Epidermal melanocyte (primary cell): ENCODE measurements at regions not wholly inside any gene's neighbourhood (a gene's known extent, or its start where the extent isn't known, plus 50 kb on each side); places are given as distances from the start of the nearest gene placed in this dataset.
"Not testable (repeated sequence)": the region's sequence is repeated elsewhere in the genome, so short reads cannot be mapped to it uniquely, and the experiment has no call there.

Experiments
- DNase-seq: peaks from one replicate; pipeline ENCODE4 v3.0.0; 2011; ENCODE audit warnings: low spot score; ENCODE audit not compliant: insufficient read length

DNA sequence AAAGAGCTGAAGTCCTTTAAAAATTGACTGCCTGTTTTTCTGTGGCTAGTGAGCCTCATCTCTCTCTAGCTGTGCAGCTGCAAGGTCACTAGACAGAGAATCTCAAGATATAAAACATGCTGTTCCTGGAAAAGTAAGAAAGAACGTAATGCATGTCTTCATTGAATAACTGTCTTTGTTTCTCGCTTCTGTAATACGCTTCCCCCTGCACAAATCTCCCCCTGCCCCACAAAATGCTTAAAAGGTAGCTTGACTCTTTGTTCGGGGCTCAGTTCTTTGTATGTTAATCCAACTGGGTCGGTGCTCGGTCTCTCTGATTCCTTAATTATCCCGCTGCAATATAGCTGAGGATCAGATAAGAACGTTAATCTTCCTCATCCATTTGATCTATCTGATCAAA is 1495.9 kb upstream of the DDX18 start:
- not testable (repeated sequence) for DNase-seq

DNA sequence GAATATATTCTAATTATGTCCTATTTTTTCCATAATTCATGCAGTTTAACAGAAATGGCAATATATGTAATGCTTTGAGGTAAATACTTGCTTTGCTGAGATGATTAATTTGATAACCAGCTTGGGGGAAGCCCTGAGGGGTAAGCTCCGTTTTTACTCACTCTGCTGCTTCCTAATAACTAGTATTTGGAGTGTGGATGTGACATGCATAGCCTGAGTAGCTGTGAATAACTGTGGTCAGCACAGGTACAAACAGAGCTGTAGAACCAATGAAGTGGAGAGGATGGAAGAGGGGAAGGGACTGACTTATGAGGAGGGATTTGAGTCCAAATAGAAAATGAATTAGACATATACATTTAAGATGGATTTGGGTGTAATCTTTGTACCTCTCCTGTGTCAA is 1495.5 kb upstream of the DDX18 start:
- no peak for DNase-seq

DNA sequence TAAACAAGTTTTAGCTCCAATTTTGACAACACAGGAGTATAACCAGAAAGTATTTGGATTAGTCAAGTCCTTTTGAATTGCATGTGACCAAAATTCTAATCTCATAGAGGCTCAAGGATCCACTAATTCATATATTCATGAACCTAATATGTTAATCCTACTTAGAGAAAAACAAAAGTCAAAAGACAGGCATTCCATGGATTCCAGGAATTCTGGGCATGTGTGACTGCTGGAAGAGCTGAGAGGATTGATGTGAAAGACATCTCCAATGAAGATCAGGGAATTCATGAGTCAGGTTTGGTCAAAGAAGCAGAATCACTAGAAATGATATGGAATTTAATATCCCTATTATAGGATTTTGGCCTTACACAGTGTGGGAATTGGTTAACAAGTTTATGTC is 1494.6 kb upstream of the DDX18 start:
- no peak for DNase-seq

DNA sequence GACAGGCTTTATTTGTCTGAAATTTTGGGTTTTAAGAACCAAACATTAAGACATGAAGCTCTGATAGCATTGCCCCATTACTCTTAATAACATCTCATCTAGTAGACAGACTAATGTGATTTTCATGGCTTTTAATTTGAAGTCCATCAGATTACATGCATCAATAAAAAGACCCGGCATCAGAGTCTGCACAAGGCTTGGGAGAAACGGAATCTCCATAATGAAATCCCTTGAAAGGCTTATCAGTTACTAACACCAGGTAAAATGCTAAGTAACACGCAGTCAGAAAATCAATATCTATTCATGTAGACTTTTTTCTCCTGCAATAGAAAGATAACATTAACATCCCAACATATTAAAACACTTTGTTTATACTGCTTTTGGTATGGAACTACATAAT is 1485.2 kb upstream of the DDX18 start:
- no peak for DNase-seq

DNA sequence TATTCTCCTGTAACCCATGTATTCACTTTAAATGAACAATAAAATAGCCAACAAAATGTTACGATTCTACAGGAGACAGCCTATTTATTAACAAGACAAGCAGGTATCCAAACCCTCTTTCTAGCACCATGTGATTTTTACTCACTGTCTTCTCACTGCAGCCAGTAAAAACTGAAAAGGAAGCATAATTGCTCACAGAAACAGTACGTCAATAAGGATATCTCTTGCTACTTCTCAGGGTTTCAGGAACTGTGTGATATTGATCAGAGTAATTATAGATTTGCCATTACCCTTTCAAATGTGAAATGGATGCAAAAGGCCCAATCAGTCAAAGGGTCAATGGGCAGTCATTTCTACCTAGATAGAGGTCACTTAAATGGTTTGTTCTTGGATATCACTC is 1473.8 kb upstream of the DDX18 start:
- DNase-seq = no peak

DNA sequence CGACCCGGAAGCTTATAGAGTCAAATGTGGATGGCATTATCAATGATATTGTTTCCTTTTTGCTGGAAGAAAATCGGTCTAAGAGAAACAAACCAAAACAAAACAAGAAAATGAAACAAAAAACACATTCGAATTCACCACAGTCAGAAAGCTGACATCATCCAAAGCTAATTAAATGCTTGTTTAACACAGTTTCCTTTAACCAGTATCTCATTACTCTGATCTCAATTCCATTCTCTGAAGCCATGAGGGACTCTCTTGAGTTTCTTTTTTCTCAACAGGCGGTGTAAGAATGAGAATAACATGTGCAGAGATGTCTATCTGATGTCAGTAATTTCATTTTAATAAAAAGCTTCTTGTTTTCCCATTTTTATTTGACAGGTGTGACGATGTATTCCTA is 1448.3 kb upstream of the DDX18 start:
- no peak for DNase-seq

DNA sequence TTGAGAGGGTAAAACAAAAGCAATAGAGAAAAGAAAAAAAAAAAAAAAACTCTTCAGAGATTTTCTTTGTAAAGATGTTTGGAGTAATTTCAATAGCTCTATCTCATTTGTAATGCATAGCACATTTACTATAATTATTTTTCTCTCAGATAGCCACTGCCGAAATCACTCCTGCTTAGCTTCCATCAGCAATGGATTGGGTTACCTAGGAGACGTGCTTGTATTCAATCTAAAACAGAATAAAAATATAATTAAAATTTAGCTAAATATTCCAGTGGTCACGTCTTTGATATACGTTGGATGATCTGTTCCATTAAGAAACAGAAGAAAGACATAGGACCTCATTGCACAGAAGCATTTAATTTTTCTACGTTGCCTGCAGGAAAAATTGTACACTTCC is 1435.7 kb upstream of the DDX18 start:
- no peak for DNase-seq

DNA sequence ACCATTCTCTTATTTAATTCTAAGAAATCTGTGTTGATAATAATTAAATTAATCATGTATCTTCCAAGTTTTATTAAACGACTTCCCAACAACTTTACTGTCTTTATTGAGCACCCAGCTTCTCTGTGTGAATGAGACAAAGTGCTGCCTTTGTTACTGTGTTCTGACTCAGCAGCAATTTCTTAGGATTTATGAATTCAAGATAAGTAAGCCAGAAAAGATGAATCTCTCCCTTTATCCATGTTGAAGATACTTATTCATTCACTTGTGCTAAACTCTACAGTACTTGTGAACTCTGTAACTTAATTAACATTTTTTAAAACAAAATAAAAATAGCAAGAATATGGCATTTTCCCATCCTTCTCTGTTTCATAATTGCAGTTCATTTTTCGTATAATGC is 1403.3 kb upstream of the DDX18 start:
- DNase-seq = no peak

DNA sequence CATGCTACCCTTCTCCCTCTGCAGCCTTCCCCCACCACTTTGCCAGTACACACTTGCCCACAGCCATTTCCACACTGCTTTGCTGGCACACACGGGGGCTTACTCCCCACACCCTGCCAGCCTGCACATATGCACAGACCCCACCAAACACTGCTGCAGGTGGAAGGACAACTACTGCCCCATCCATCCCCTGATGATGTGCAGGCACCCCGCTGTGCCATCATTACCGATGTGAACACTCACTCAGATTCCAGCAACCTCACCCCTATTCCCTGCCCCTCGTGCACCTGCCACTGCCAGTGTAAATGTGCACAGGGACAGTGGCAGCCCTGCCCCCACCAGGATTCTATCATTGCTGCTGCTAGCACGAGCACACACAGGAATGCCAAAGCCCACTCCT is 1400.8 kb upstream of the DDX18 start:
- DNase-seq = no peak

DNA sequence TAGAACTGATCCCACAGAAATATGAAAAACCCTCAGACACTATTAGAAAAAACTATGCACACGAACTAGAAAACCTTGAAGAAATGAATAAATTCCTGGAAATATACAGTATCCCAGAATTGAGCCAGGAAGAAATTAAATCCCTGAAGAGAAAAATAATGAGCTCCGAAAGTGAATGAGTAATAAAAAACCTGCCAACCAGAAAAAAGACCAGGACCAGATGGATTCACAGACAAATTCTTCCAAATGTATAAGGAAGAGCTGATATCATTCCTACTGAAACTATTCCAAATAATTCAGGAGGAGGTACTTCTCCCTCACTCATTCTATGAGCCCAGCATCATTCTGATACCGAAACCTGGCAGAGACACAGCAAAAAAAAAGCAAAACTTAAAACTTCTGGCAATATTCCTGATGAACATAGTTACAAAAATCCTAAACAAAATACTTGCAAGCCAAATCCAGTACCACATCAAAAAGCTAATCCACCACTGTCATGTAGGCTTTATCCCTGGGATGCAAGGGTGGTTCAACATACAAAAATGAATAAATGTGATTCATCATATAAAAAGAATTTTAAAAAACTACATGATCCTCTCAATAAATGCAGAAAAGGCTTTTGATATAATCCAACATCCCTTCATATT is 1397.6 kb upstream of the DDX18 start:
- DNase-seq = no peak

DNA sequence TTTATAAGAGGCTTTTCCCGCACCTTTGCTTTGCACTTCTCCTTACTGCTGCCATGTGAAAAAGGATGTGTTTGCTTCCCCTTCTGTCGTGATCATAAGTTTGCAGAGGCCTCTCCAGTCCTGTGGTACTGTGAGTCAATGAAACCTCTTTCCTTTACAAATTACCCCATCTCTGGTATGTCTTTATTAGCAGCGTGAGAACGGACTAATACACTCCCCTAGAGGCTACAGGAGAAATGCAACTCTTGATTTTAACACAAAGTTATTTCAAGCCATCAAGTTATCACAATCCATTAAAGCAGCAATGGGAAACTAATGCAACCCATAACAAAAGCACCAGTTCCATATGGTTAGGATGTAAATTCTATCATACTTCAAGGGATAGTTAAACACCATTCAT is 1378.8 kb upstream of the DDX18 start:
- DNase-seq = no peak

DNA sequence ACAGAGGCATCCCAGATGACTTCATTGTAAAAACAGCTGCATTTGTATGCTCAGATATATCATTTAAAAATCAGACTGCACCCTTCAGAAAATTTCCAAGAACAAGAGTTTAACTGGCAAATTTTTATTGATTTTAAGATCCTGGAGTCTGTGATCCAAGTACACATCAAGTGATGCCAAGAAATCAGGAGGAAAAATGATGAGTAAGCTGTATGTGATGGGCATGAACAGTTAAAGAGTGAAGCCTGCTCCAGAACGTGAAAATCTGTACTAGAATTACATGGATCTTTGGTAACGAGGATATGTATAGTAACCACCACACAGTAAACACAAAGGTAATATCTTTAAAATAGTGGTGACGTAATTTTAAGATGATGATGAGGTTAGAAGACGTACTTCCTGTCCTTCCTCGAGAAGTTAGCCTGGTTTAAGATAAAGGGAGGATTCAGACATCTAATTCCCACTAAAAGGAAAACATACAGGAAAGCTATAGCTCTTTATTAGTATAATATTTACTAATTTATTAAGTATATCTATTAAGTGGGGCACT is 1374.3 kb upstream of the DDX18 start:
- no peak for DNase-seq

DNA sequence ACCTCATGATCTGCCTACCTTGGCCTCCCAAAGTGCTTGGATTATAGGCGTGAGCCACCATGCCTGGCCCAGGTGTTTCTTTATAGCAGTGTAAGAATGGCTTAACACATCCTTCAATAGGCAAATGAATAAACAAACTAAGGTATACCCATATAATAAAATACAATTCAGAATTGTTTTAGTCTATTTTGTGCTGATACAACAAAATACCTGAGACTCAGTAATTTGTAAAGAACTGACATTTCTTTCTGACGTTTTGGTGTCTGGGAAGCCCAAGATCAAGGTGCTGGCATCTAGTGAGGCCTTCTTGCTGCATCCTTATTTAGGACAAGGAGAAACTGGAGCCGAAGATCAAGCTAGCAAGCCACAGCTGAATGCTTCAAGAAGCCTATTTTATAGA is 1372.1 kb upstream of the DDX18 start:
- DNase-seq = no peak

DNA sequence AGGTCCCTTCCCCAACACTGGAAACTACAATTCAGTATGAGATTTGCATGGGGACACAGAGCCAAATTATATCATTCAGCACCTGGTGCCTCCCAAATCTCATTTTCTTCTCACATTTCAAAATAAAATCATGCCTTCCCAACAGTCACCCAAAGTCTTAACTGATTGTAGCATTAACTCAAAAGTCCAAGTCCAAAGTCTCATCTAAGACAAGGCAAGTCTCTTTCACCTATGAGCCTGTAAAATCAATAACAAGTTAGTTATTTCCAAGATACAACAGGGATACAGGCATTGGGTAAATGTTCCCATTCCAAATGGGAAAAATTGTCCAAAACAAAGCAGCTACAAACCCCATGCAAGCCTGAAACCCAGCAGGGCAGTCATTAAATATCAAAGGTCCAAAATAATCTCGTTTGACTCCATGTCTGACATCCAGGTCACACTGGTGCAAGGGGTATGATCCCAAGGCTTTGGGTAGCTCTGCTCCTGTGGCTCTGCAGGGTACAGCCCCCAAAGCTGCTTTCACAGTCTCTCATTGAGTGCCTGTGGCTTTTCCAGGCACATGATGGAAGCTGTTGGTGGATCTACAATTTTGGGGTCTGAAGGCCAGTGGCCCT is 1370.1 kb upstream of the DDX18 start:
- no peak for DNase-seq

DNA sequence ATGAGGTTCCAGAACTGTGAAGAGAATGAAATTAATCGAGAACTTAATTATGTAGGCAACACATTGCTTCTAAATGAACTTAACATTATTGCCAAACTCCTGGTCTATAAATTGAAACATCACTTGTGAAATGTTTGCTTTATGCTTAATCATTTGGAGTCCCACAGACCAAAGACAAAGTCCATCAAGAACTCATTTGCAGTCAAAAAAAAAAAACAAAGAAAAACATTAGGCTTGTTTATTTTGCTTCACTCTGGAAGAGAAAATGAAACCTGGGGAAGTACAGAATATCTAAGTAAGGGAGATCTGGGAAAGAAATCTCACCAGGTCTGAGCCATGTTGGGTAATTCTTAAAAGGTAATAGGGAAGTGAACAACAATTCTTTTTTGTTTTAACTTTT is 1363.5 kb upstream of the DDX18 start:
- DNase-seq = no peak

DNA sequence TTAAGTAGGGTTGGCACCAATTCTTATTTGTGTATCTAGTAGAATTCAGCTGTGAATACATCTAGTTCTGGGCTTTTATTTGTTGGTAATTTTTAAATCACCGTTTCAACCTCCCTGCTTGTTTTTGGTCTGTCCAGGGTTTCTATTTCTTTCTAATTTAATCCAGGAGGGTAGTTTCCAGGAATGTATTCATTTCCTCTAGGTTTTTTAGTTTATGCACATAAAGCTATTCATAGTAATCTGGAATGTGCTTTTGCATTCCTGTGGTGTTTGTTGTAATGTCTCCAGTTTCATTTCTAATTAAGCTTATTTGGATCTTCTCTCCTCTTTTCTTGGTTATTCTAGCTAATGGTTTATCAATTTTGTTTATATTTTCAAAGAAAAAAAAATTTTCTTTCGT is 1361.8 kb upstream of the DDX18 start:
- DNase-seq = no peak

DNA sequence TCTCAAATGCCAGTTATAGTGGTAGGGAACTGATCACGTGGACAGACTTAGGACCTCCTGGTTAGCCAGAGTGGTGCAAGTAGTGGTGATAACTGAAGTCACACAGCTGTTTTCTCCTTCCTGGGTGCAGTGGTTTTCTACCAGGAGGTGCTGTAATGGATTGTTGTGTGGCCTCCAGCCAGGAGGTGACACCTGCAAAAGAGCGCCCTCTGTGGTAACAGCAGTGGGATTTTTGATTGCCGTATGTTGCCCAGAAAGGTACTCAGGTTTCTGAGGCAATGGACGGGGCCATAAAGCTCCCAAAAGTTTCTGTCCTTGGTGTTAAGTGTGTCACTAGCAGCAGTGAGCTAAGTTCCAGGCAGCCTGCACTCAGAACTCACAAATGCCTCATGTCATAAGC is 1358.1 kb upstream of the DDX18 start:
- no peak for DNase-seq

DNA sequence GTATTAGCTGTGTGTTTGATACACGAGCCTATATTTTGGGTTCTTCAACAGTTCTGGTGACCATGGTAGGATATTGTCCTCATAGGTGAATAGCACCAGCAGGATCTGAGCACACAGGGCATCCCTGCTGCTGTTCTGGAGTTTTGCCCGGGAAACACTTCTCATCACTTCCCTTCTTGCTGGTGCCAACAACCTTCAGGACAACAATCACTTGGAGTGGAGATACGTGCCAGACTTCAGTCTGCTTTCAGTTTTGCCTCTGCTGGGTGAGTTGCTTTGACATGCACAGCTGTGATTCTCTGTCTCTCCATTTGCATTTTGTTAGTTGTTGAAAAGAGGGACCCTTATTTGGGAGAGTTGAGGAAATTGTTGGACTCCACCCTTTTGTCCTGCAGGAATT is 1347.2 kb upstream of the DDX18 start:
- DNase-seq = no peak

DNA sequence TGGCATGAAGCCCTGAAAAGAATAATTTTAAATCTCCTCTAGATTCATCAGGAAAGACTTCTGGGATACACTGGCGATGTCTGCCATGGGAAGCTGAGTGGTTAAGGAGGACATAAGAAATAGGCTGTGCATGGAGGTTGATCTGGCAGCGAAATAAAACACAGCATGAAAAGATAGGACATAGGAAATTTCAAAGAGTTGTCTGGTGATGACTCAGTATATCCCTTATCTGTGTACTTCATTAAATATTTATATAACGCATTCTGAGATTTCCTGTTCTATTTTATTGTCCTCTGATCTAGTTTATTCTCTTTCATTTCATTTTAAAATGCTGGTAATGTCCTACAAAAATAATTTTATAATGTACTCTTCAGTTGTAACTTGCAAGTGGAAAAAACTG is 1337.3 kb upstream of the DDX18 start:
- no peak for DNase-seq

DNA sequence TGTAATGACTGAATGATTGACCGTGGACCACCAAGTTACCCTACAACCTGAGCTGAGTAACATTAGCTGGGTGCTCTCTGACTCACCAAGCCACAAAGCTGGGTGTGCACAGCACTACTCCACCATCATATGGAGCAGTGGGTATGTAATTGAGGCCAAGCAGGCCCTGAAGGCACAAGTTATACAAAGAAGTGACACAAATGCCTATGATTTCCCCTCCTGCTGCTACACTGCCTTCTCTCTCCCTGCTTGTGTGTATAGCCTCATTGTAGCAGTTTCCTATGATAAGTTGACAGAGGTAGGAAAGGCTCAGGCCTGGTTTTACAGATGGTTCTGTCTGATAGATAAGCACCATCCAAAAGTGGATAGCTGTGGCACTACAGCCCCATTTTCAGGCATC is 1327.2 kb upstream of the DDX18 start:
- DNase-seq = no peak

DNA sequence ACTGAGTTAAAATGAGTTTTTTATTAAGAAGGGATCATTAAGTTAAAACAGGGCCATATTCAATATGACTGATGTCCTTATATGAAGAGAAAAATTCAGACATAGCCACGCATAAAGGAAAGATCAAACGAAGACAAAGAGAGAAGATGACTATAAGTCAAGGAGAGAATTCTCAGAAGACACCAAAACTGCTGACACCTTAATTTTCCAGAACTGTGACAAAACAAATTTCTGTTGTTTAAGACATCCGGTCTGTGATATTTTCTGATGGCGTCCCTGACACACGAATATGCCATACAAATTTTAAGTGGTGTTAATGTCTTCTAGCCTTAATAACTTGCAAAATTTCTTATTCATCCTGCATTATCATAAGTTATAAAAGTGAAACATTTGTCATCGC is 1325.2 kb upstream of the DDX18 start:
- no peak for DNase-seq

DNA sequence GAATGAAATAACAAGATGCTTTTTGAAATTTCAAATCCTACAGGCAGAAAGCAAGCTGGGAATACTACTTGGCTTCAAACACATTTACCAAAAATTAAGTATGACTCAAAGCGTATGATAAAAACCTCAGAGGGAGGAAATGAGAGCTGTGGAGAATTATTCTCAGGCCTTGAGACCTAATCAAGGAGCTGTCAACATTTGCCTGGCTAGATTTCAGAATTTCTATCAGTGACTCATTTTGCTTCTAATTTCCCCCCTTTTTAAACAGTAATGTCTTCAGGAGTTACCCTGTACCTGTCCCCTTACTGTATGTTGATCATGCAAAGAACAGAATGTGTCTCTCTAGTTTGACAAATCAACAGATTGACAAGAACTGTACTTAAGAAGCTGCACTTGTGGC is 1324.5 kb upstream of the DDX18 start:
- DNase-seq = no peak

DNA sequence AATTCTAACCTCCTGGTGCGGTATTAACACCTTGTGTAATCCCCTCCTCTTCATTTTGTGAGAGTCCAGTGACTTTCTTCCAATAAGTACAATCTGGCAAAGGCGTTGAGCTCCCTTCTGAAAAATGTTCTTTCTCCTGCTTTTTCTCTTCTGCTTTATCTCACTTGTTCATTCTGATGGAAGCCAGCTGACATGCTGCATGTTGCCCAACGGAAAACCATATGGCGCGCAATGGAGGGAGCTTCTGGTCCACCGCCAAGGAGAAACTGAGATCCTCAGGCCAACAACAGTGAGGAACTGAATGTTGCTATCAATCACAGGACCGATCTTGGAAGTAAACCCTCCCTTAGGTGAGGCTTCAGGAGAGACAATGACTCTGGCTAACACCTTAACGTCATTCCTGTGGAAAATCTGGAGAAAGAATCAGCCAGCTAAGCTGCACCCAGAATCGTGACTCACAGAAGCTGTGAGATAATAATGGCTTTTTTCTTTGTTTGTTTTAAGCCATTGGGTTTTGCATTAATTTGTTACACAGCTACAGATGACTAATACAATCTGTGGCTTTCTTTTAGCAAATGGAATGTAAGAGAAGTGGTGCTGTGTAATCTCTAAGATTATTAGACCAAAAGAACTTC is 1323.9 kb upstream of the DDX18 start:
- no peak for DNase-seq
